ENCODE measurements at regions not wholly inside any gene's neighbourhood (a gene's known extent, or its start where the extent isn't known, plus 50 kb on each side); places are given as distances from the start of the nearest gene placed in this dataset.

- TF ChIP-seq CTCF (IDR thresholded peaks at IDR 0.05) = no peak
- TF ChIP-seq POLR2A (IDR thresholded peaks at IDR 0.05) = no peak
- TF ChIP-seq EP300 (IDR thresholded peaks at IDR 0.05) = no peak
Measured at GRCh38 chr9:104286187-104286586, 192.1 kb downstream of the SMC2 start.
